MM.1S (cell line): ENCODE measurements at regions not wholly inside any gene's neighbourhood (a gene's known extent, or its start where the extent isn't known, plus 50 kb on each side); places are given as distances from the start of the nearest gene placed in this dataset.

Experiments
- EZH2 ChIP-seq: fragments of 300-600 bp; sonication (generic); optimal IDR thresholded peaks from 2 replicates; pipeline ENCODE3; 2017; ENCODE audit warnings: low read depth, mild to moderate bottlenecking, antibody characterized with exemption, low read length, mixed read lengths
- TF ChIP-seq, protein P1 (sequence below): fragments of 300-600 bp; sonication (generic); IDR thresholded peaks from 2 replicates; pipeline ENCODE4 v1.5.1; 2016; ENCODE audit warnings: antibody characterized with exemption, low read length, mixed read lengths

DNA sequence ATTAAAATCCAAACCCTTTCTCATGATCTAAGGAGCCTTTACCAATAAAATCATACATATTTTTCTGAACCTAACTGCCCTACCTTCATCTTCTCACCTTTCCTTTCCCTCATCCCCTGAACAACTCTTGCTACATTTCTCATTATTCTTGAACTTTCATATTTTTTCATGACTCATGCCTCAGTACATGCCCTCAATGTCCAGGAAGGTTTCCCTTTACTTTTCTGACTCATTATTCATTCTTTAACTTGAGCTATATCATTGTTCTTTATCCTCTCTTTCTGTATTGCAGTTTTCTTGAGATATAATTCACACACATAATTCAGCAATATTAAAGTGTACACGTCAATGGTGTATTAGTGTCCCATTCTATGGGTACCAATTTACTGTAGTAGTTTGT, 231.0 kb downstream of the ALG10B start:
- TF ChIP-seq, protein P1, sequence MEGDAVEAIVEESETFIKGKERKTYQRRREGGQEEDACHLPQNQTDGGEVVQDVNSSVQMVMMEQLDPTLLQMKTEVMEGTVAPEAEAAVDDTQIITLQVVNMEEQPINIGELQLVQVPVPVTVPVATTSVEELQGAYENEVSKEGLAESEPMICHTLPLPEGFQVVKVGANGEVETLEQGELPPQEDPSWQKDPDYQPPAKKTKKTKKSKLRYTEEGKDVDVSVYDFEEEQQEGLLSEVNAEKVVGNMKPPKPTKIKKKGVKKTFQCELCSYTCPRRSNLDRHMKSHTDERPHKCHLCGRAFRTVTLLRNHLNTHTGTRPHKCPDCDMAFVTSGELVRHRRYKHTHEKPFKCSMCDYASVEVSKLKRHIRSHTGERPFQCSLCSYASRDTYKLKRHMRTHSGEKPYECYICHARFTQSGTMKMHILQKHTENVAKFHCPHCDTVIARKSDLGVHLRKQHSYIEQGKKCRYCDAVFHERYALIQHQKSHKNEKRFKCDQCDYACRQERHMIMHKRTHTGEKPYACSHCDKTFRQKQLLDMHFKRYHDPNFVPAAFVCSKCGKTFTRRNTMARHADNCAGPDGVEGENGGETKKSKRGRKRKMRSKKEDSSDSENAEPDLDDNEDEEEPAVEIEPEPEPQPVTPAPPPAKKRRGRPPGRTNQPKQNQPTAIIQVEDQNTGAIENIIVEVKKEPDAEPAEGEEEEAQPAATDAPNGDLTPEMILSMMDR, result no peak
- TF ChIP-seq EZH2, result no peak
